Body of pancreas (tissue), 4 donors: ENCODE measurements at regions not wholly inside any gene's neighbourhood (a gene's known extent, or its start where the extent isn't known, plus 50 kb on each side); places are given as distances from the start of the nearest gene placed in this dataset.

Experiments used
- ATAC-seq: fragments of 150-250 bp; one replicate; pipeline ENCODE4 v1.9.1; 2016
- DNase-seq, 4 donors: peaks; one replicate each; pipeline ENCODE4 v3.0.0-alpha.2; 2019
- H3K27ac ChIP-seq, 4 donors: fragments of 200-600 bp; sonication (generic); 1 replicate in 3 of 4; 2 replicates in 1 of 4; pipeline versions ENCODE4 v1.5.1 to v1.6.1; 2016 to 2019; ENCODE audit warnings: mild to moderate bottlenecking in 1 of 4, mixed read lengths in 1 of 4, moderate library complexity in 1 of 4
- H3K27me3 ChIP-seq, 2 donors: fragments of 200-600 bp; sonication (generic); one replicate each; pipeline ENCODE4 v1.6.0; 2016; ENCODE audit warnings: mild to moderate bottlenecking in 1 of 2
- H3K36me3 ChIP-seq, 2 donors: fragments of 200-600 bp; sonication (generic); replicated peaks in 1 of 2; 2 replicates each; pipeline ENCODE4 v1.5.1; 2016; ENCODE audit warnings: low read depth in 2 of 2; ENCODE audit not compliant: insufficient read depth in 1 of 2
- H3K4me1 ChIP-seq: fragments of 200-600 bp; sonication (generic); one replicate; pipeline ENCODE4 v1.6.0; 2016
- H3K4me3 ChIP-seq, 2 donors: fragments of 200-600 bp; sonication (generic); 1 replicate in 1 of 2; 2 replicates in 1 of 2; pipeline ENCODE4 v1.5.1; 2016 to 2019
- H3K9me3 ChIP-seq, 3 donors: fragments of 200-600 bp; sonication (generic); 1 replicate in 2 of 3; 2 replicates in 1 of 3; pipeline ENCODE4 v1.5.1; 2016
- POLR2A ChIP-seq, 3 donors: fragments of 450-650 bp; IDR thresholded peaks; one replicate each; pipeline ENCODE4 v1.6.1; 2016; ENCODE audit warnings: antibody characterized with exemption in 3 of 3, mild to moderate bottlenecking in 2 of 3
- WGBS, 2 donors: methylation state at CpG; one replicate each; pipeline ENCODE4 v1.1.5; 2017; 5-methylcytosine and 5-hydroxymethylcytosine counted together
- intact Hi-C: fragments of 100-400 bp; cut with DNase I; formaldehyde crosslinking; loops from one replicate; pipeline ENCODE4 v1.15.1; 2023
- TF ChIP-seq, protein P1 (sequence below), 7 experiments: fragments of 450-650 bp in 4 of 7; fragments of 200-600 bp in 3 of 7; sonication (generic) in 3 of 7; IDR thresholded peaks; one replicate each; pipeline ENCODE4 v1.5.1; 2016 to 2019; ENCODE audit warnings: antibody characterized with exemption in 7 of 7

DNA sequence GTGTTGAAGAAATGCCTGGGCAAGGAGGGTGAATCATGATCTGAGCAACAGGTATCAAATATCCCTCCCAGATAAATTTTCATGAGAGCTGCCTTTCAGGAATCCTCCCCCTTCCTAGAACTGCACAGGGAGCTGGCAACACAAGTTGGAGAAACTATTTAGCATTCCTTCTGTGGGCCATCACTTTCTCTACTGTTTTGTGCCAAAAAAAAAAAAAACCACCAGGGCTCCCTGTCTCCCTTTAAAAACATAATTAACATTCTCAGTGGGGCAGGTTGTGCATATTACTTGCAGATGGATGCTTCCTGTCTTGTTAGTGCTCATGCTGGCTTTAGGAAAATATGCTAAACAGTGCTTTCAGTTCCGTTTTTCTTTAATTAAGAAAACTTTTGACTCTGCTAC lies 234.9 kb upstream of the LMCD1 start:
- H3K27me3 ChIP-seq = no peaks in the 10 kb centered on the region
- intact Hi-C loops = no loop called here
- no peaks in the 10 kb centered on the region for H3K4me1 ChIP-seq
- ATAC-seq (no peak), DNase-seq (no peak)
- TF ChIP-seq POLR2A (IDR thresholded peaks at IDR 0.05) = no peak
- TF ChIP-seq, protein P1, sequence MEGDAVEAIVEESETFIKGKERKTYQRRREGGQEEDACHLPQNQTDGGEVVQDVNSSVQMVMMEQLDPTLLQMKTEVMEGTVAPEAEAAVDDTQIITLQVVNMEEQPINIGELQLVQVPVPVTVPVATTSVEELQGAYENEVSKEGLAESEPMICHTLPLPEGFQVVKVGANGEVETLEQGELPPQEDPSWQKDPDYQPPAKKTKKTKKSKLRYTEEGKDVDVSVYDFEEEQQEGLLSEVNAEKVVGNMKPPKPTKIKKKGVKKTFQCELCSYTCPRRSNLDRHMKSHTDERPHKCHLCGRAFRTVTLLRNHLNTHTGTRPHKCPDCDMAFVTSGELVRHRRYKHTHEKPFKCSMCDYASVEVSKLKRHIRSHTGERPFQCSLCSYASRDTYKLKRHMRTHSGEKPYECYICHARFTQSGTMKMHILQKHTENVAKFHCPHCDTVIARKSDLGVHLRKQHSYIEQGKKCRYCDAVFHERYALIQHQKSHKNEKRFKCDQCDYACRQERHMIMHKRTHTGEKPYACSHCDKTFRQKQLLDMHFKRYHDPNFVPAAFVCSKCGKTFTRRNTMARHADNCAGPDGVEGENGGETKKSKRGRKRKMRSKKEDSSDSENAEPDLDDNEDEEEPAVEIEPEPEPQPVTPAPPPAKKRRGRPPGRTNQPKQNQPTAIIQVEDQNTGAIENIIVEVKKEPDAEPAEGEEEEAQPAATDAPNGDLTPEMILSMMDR (IDR thresholded peaks at IDR 0.05) = no peak
- no peaks in the 10 kb centered on the region for H3K9me3 ChIP-seq
- no peak overlapping the region for H3K27ac ChIP-seq
- WGBS, 2 donors = 52 to 56% methylated on average over 1 of the region's 1 CpG
- no peak overlapping the region for H3K4me3 ChIP-seq
- H3K36me3 ChIP-seq = no peaks in the 10 kb centered on the region

DNA sequence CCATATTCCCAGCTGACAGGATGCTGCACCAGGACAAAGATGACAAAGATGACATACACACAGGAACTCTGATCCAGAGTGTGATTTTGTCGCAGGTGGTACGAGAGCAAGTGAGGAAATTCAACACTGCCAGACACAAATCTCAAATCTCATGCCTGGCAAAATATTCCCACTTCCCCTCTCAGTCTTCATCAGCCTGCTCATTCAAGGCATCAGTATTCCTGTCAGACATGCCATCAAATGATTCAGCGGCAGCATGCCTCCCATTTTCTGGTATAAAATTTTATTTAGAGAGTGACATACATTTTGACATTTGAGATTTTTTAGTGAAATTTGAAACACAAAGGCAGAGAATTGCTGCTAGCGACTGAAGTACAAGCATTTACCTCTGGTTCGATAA lies 228.1 kb upstream of the LMCD1 start:
- intact Hi-C loops = no loop called here
- 90 to 92% methylated on average over 5 of the region's 5 CpGs for WGBS, 2 donors
- no peaks in the 10 kb centered on the region for H3K27me3 ChIP-seq
- no peaks in the 10 kb centered on the region for H3K36me3 ChIP-seq
- no peaks in the 10 kb centered on the region for H3K4me1 ChIP-seq
- no peak overlapping the region for H3K27ac ChIP-seq
- H3K4me3 ChIP-seq = no peak overlapping the region
- DNase-seq = no peak
- TF ChIP-seq, protein P1 (IDR thresholded peaks at IDR 0.05) = no peak
- TF ChIP-seq POLR2A (IDR thresholded peaks at IDR 0.05) = no peak
- ATAC-seq = no peak
- H3K9me3 ChIP-seq = no peaks in the 10 kb centered on the region

DNA sequence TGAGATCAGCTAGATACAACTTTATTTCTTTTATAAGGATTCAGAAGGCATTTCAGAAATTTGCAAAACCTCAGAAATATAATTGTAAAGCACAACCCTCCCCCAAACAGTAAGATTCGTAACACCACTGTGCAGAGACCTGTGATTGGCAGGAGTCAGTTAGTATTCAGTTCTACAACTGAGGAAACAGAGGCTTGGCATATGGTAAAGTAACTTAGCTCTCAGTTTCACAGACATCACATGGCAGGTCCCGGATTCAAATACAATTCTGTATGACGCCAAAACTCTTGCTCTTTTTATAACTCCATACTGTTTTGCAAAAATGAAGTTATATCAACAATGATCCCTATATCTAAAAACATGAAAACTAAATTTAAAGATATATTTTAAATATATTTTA lies 225.6 kb upstream of the LMCD1 start:
- 90 to 91% methylated on average over 3 of the region's 3 CpGs for WGBS, 2 donors
- ATAC-seq (no peak), DNase-seq (no peak)
- intact Hi-C loops = no loop called here
- TF ChIP-seq, protein P1 (IDR thresholded peaks at IDR 0.05) = no peak
- no peaks in the 10 kb centered on the region for H3K36me3 ChIP-seq
- H3K4me1 ChIP-seq = no peaks in the 10 kb centered on the region
- H3K4me3 ChIP-seq = no peak overlapping the region
- H3K27me3 ChIP-seq = no peaks in the 10 kb centered on the region
- H3K27ac ChIP-seq = no peak overlapping the region
- no peaks in the 10 kb centered on the region for H3K9me3 ChIP-seq

DNA sequence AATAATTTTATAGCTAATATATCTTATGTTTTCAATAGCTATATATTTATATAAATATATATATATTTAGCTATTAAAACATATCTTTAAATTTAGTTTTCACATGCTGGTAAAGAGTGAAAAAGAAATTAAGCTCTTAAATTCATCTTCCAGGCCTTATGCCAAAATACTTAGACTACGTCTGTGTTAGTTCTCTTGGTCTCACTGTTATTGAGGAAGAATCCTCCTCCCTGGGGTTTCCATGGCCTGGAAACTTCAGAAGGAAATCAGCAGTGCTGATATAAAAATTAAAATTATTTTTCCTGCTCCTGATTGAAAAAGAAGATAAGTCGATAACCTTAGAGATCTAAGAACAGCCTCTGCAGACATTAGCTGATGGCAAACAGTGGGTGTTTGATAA lies 225.1 kb upstream of the LMCD1 start:
- H3K4me1 ChIP-seq = no peaks in the 10 kb centered on the region
- H3K27ac ChIP-seq = no peak overlapping the region
- H3K9me3 ChIP-seq = no peaks in the 10 kb centered on the region
- no peaks in the 10 kb centered on the region for H3K36me3 ChIP-seq
- H3K4me3 ChIP-seq = no peak overlapping the region
- no peak for DNase-seq
- H3K27me3 ChIP-seq = no peaks in the 10 kb centered on the region
- ATAC-seq = no peak
- 79 to 81% methylated on average over 2 of the region's 2 CpGs for WGBS, 2 donors
- intact Hi-C loops = no loop called here
- TF ChIP-seq, protein P1 (IDR thresholded peaks at IDR 0.05) = no peak
- TF ChIP-seq POLR2A (IDR thresholded peaks at IDR 0.05) = no peak

DNA sequence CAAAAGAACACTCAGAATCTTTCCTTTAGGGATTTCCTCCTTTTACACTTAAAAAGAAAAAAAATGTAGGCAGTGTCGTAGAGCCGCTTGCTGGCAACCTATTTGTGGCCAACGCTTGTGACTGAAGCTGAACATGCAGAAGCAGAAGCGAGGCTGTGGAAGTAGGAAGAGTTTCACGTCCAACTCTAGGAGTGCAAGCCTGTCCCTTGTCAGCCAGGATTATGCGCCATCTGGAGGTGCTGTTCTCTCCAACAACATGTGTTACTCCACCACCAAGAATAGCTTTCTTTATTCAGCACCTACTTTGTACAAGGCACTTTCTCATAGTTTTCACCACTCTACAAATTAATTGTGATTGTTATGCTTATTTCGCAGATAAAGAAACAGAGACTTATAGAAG lies 223.2 kb upstream of the LMCD1 start:
- Histone ChIP-seq H3K4me3 (no peak overlapping the region), H3K36me3 (no peaks in the 10 kb centered on the region), H3K27ac (no peak overlapping the region), H3K9me3 (no peaks in the 10 kb centered on the region), H3K27me3 (no peaks in the 10 kb centered on the region), H3K4me1 (no peaks in the 10 kb centered on the region)
- TF ChIP-seq POLR2A (IDR thresholded peaks at IDR 0.05) = no peak
- TF ChIP-seq, protein P1 (IDR thresholded peaks at IDR 0.05) = no peak
- DNase-seq (no peak), ATAC-seq (no peak)
- intact Hi-C loops = no loop called here
- WGBS, 2 donors = 73 to 83% methylated on average over 7 of the region's 7 CpGs
